ENCODE measurements at regions not wholly inside any gene's neighbourhood (a gene's known extent, or its start where the extent isn't known, plus 50 kb on each side); places are given as distances from the start of the nearest gene placed in this dataset.
"Not testable (repeated sequence)": the region's sequence is repeated elsewhere in the genome, so short reads cannot be mapped to it uniquely, and the experiment has no call there.

DNA sequence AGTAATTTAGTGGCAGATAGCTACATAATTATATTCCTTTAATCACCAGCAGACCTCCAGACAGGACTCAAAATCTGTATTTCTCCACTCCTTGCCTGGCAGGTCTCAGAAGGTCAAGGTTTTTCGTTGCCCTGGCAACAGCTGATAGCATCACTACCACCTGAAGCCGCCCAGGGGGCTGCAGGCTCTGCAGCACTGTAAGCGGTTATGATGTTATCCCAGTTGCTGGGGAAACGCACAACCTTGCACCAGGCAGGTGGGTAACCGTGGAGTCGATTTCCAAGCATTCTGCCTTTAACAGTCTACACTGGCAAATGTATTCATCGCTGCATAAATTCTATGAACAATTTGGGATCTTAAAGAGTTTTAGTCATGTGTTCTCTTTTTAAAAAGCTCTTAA is 756.3 kb downstream of the NTRK3 start:
- H3K27ac ChIP-seq: no peak overlapping the region
- H3K4me3 ChIP-seq: no peak overlapping the region

GRCh38 chr15:87498560-87498959 is 758.0 kb downstream of the NTRK3 start:
- Histone ChIP-seq H3K4me3 (no peak overlapping the region), H3K27ac (no peak overlapping the region)

GRCh38 chr15:87496795-87497194 is 759.7 kb downstream of the NTRK3 start:
- H3K27ac ChIP-seq: no peak overlapping the region
- no peak overlapping the region for H3K4me3 ChIP-seq

GRCh38 chr15:87496109-87496508 is 760.4 kb downstream of the NTRK3 start:
- Histone ChIP-seq H3K27ac (no peak overlapping the region), H3K4me3 (no peak overlapping the region)

- no peak overlapping the region for H3K4me3 ChIP-seq
- H3K27ac ChIP-seq: no peak overlapping the region
Observed at GRCh38 chr15:87493803-87494202, 762.7 kb downstream of the NTRK3 start.

- Histone ChIP-seq H3K27ac (no peak overlapping the region), H3K4me3 (no peak overlapping the region)
Observed at GRCh38 chr15:87492321-87492720, 764.2 kb downstream of the NTRK3 start.

DNA sequence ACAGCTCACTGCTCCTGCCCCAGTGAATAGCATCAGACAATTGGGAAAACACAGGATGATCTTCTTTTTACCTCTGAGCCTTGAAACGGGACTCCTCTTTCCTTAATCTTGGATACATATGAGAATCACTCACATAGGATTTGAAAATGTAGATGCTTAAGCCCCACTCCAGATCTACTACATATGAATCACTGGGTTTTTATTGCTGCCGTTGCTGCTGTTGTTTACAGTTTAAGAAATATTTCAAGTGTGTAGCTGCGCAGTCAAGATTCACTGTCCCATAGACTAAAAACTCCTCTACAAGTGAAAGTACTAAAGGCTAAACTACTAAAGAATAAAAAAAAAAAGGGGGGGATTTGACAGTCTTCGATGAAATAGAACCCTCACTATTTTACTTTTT is 765.9 kb downstream of the NTRK3 start:
- Histone ChIP-seq H3K4me3 (no peak overlapping the region), H3K27ac (no peak overlapping the region)

DNA sequence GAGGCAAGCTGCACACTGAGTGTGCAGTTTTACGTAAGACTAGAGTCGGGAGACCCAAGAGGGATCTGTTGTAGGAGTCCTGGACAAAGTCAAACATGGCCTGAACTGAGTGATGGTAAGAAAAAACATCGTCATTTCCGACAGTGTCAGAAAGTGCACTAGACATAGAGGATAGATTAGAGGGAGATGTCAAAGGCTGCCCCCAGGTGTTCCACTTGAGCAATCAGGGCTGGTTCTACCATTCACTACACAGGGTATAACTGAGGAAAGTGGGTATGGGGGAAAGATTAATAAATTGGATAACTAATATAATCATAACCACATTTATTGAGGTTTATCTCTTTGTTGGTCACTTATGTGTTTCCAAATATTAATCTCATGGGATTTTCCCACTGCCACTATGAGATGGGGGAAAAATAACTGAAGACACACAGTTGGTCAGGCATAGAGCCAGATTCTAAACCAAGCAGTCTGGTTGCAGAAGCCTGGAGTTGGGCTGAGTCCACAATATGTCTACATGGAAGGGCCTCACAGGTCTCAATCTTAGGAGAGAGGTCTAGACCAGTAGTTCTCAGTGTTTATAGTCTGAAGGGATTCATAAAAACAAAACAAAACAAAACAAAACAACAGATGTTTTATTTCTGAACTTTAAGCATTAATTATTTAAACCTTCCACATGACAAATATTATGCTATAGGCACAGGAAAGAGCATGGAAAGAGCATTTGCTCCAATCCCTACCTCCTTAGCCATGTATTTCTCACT is 766.5 kb downstream of the NTRK3 start:
- H3K27ac ChIP-seq: no peak overlapping the region

GRCh38 chr15:87489456-87489855 is 767.1 kb downstream of the NTRK3 start:
- H3K27ac ChIP-seq: no peak overlapping the region
- no peak overlapping the region for H3K4me3 ChIP-seq

More for the DNA sequence above, 766.5 kb downstream of the NTRK3 start:
- H3K4me3 ChIP-seq: no peak overlapping the region

DNA sequence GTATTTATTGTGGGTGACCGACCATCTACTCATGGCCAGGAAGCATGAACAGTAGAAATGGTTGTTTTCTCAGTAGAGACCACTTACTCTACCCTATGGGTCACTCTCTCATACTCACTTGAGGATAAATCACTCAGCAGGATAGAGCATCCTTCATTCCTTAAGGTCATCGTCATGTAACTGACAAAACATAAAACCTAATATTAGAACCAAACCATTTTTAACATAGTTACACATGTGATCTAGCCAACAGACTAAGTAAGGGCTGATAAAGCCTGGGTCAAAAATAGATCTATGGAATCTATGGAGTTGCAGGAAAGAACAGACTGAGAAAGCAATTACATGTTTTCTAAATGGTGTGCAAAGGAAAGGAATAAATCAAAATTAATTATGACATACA is 769.1 kb downstream of the NTRK3 start:
- no peak overlapping the region for H3K4me3 ChIP-seq
- no peak overlapping the region for H3K27ac ChIP-seq

DNA sequence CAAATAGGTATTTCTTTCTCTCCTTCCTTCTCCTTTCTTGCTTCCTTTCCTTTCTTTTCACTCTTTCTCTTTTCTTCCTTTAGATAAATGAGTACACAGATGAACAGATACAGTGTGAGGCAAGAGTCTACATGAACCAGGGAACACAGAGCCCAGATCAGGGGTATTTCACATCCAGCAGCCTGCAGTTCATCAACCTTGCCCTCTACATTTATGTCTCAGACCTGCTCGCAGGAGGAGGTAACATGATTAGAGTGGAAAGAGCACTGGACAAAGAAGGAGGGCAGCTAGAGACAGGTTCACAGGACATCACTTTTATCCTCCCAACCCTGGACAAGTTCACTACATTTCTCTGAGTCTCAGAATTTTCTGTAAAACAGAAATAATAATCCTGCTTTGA is 773.1 kb downstream of the NTRK3 start:
- H3K27ac ChIP-seq: no peak overlapping the region

GRCh38 chr15:87481126-87481525 is 775.4 kb downstream of the NTRK3 start:
- Histone ChIP-seq H3K4me3 (no peak overlapping the region), H3K27ac (no peak overlapping the region)

More for the DNA sequence above, 773.1 kb downstream of the NTRK3 start:
- H3K4me3 ChIP-seq: no peak overlapping the region

DNA sequence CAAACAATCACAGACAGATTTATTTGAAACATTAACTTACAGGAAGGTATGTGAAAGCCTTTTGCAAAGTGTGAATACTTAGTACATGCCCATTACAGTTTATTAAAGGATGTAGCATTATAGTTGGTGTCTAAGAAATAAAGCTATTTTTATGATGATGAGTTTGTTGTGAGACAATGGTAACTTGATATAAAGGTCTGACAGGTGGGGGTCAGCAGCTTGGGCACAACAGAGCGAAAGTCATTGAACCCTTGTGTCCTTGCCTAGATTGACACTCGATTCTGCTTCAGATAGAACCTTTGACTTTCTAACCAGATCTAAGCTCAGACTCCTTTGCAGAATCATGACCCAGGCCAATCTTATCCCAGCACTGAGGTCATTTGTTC is 777.9 kb downstream of the NTRK3 start:
- Histone ChIP-seq H3K4me3 (no peak overlapping the region), H3K27ac (no peak overlapping the region)

GRCh38 chr15:87477737-87478686 is 778.5 kb downstream of the NTRK3 start:
- Histone ChIP-seq H3K4me3 (no peak overlapping the region), H3K27ac (no peak overlapping the region)

GRCh38 chr15:87477026-87477425 is 779.5 kb downstream of the NTRK3 start:
- Histone ChIP-seq H3K4me3 (no peak overlapping the region), H3K27ac (no peak overlapping the region)

- Histone ChIP-seq H3K4me3 (no peak overlapping the region), H3K27ac (no peak overlapping the region)
Observed at GRCh38 chr15:87470923-87471322, 785.6 kb downstream of the NTRK3 start.

DNA sequence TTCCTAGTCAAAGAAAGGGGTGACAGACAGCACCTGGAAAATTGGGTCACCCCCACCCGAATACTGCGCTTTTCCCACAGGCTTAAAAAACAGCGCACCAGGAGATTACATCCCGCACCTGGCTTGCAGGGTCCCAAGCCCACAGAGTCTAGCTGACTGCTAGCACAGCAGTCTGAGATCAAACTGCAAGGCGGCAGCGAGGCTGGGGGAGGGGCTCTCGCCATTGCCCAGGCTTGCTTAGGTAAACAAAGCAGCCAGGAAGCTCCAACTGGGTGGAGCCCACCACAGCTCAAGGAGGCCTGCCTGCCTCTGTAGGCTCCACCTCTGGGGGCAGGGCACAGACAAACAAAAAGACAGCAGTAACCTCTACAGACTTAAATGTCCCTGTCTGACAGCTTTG is 792.6 kb downstream of the NTRK3 start:
- H3K4me3 ChIP-seq, H3K27ac ChIP-seq: not testable (repeated sequence)

DNA sequence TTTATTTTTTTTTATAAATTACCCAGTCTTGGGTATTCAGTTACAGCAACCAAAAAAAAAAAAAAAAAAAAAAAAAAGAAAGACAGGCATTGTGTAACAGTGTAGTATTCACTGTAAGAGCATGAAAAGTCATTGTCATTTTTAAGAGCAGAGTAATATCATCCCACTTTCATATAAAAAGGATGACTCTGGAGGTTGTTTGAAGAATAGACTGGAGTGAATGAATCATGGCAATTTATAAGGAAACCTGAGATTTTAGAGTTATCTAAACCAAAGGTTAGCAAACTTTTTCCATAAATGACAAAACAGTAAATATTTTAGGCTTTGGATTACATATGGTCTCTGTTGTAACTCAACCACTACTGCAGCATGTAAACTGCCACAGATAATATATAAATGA is 794.9 kb downstream of the NTRK3 start:
- Histone ChIP-seq H3K27ac (no peak overlapping the region), H3K4me3 (no peak overlapping the region)

- H3K4me3 ChIP-seq: no peak overlapping the region
- no peak overlapping the region for H3K27ac ChIP-seq
Observed at GRCh38 chr15:87454860-87455259, 801.7 kb downstream of the NTRK3 start.

- Histone ChIP-seq H3K27ac (no peak overlapping the region), H3K4me3 (no peak overlapping the region)
Observed at GRCh38 chr15:87450314-87450713, 806.2 kb downstream of the NTRK3 start.

- H3K27ac ChIP-seq: no peak overlapping the region
- no peak overlapping the region for H3K4me3 ChIP-seq
Observed at GRCh38 chr15:87439090-87439489, 817.4 kb downstream of the NTRK3 start.
